LNCAP (cell line): ENCODE measurements at regions not wholly inside any gene's neighbourhood (a gene's known extent, or its start where the extent isn't known, plus 50 kb on each side); places are given as distances from the start of the nearest gene placed in this dataset.
A peak's percentile ranks its signal among the peaks of the same experiment; 100 is the strongest.

Experiments used
- TF ChIP-seq, protein P1 (sequence below): fragments of 450-650 bp; IDR thresholded peaks from 2 replicates; pipeline ENCODE4 v1.5.1; 2017; ENCODE audit warnings: mild to moderate bottlenecking

DNA sequence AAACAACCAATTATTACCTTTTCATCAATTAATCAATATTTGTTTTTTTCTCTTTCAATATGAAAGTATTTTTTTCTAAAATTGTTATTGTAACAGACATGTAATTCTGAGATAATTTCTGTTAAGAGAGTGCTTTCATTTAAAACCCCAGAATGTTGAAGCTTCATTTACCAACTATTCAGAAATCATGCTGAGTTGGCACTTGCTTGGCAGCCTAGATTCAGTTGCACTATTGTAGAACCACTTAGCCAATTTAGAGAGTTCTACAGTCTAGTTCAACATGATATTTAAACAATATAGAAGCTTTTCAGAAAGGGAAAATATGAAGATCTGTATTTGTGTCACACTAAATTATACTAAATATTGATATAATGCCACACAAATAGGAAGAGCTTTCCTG lies 56.1 kb upstream of the NKAIN2 start:
- TF ChIP-seq, protein P1, sequence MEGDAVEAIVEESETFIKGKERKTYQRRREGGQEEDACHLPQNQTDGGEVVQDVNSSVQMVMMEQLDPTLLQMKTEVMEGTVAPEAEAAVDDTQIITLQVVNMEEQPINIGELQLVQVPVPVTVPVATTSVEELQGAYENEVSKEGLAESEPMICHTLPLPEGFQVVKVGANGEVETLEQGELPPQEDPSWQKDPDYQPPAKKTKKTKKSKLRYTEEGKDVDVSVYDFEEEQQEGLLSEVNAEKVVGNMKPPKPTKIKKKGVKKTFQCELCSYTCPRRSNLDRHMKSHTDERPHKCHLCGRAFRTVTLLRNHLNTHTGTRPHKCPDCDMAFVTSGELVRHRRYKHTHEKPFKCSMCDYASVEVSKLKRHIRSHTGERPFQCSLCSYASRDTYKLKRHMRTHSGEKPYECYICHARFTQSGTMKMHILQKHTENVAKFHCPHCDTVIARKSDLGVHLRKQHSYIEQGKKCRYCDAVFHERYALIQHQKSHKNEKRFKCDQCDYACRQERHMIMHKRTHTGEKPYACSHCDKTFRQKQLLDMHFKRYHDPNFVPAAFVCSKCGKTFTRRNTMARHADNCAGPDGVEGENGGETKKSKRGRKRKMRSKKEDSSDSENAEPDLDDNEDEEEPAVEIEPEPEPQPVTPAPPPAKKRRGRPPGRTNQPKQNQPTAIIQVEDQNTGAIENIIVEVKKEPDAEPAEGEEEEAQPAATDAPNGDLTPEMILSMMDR, result no peak

DNA sequence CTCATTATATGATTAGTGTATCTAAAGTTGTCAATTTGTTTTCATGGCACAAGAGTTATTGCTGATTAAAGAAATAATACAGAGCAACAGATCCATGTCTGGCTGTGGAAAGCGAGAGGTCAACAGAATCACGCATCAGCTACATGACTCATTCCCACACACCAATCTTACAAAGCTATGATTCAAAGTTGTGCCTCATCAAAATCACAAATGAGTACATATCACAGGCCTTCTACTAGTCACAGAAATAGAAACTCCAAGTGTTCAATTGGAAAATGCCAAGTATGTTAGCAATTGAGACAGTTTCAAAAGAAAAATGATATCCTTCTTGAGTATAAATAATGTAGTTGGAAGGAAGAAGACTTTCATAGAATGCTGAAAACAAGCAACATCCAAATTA lies 57.8 kb upstream of the NKAIN2 start:
- TF ChIP-seq, protein P1, result no peak

DNA sequence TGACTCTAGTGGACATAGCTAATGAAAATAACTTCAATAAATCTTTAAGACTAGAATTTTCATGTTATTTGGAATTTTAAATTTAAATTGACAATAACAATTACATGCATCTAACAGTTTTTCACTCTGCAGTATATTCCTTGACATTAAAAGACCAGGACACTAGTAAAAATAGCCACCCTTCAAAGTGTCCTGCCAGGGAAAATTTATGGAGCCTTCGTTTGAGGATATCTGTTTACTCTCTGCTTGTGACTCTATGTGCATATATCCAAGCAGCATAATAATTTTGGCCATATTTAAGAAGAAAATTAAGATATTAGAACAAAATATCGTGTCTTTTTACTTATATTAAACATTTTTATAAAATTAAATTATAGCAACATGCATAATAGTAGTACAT lies 58.8 kb upstream of the NKAIN2 start:
- TF ChIP-seq, protein P1, result no peak

GRCh38 chr6:123742626-123743025 lies 61.0 kb upstream of the NKAIN2 start:
- TF ChIP-seq, protein P1, result no peak

- TF ChIP-seq, protein P1, result no peak
These were observed 70.5 kb upstream of the NKAIN2 start for GRCh38 chr6:123733180-123733579.

- TF ChIP-seq, protein P1, result no peak
These were observed 79.8 kb upstream of the TRDN start for GRCh38 chr6:123716506-123716905.

- TF ChIP-seq, protein P1, result peak; percentile 84
These were observed 78.5 kb upstream of the TRDN start for GRCh38 chr6:123715006-123715863.
